HCT116 (cell line): ENCODE measurements at regions not wholly inside any gene's neighbourhood (a gene's known extent, or its start where the extent isn't known, plus 50 kb on each side); places are given as distances from the start of the nearest gene placed in this dataset.

ENCODE experiments used
- ATAC-seq: fragments of 200-7000 bp; cut with Tn5 transposase; 2 replicates; pipeline ENCODE4 v1.9.1; 2020; ENCODE audit warnings: mild to moderate bottlenecking, moderate library complexity
- BruUV-seq: library from RNA; stranded (reverse); fragments of 400-500 nt; replicated peaks from 2 replicates; lab custom pipeline; 2021; lab: Mats Ljungman, UMichigan
- CTCF ChIA-PET: fragments of 300-600 bp; sonication (Branson Sonifier 250); formaldehyde crosslinking; loops from one replicate; lab custom pipeline; 2021; ENCODE audit warnings: antibody characterized with exemption; lab: Charles Lee
- POLR2A ChIA-PET: fragments of 300-600, 350-600 bp; sonication (Branson Sonifier 250); formaldehyde crosslinking; loops from one replicate; lab custom pipeline; 2021; ENCODE audit warnings: antibody characterized with exemption; lab: Charles Lee
- RAD21 ChIA-PET, 2 experiments: fragments of 300-600 bp; sonication (Branson Sonifier 250); formaldehyde crosslinking; loops; one replicate each; lab custom pipeline; 2023; ENCODE audit warnings: low total read pairs in 2 of 2; ENCODE audit not compliant: uncharacterized antibody in 2 of 2, unreplicated experiment in 2 of 2, low non-redundant PET in 1 of 2; lab: Charles Lee
- DNase-seq: peaks from one replicate; pipeline ENCODE4 v3.0.0-alpha.2; 2010; ENCODE audit warnings: low read depth, low spot score
- H2AFZ ChIP-seq: fragments of 200-600 bp; shearing (Covaris generic), sonication (generic); 2 replicates; pipeline ENCODE4 v1.6.1; 2017; ENCODE audit warnings: low read depth, mixed run types, mixed read lengths, antibody characterized with exemption, low read length; ENCODE audit not compliant: poor library complexity, severe bottlenecking
- H3K27ac ChIP-seq: 2 replicates; pipeline ENCODE4 v1.5.1; 2012; ENCODE audit warnings: low read depth, low read length
- H3K27me3 ChIP-seq: fragments of 200-600 bp; sonication (generic); 2 replicates; pipeline ENCODE4 v1.6.1; 2016; ENCODE audit warnings: mixed run types, low read length, mixed read lengths; ENCODE audit not compliant: insufficient read depth
- H3K36me3 ChIP-seq, 2 experiments: fragments of 200-500 bp in 1 of 2; fragments of 200-600 bp in 1 of 2; sonication (Bioruptor generic) in 1 of 2; sonication (generic) in 1 of 2; 2 replicates each; pipeline versions ENCODE4 v1.5.1 to v1.6.1; 2014 to 2016; ENCODE audit warnings: low read length in 2 of 2, inconsistent platforms in 1 of 2, mixed read lengths in 1 of 2, mixed run types in 1 of 2; ENCODE audit not compliant: insufficient read depth in 2 of 2, control insufficient read depth in 1 of 2
- H3K4me1 ChIP-seq, 2 experiments: fragments of 200-600 bp in 1 of 2; sonication (generic) in 1 of 2; 2 replicates each; pipeline versions ENCODE4 v1.5.1 to v1.6.1; 2012 to 2017; ENCODE audit warnings: low read length in 2 of 2, inconsistent platforms in 1 of 2, mild to moderate bottlenecking in 1 of 2, mixed read lengths in 1 of 2, mixed run types in 1 of 2, moderate library complexity in 1 of 2; ENCODE audit not compliant: insufficient read depth in 2 of 2, control insufficient read depth in 1 of 2
- H3K4me2 ChIP-seq: fragments of 200-600 bp; sonication (generic); 2 replicates; pipeline ENCODE4 v1.6.1; 2017; ENCODE audit warnings: mixed run types, low read length, mixed read lengths
- H3K4me3 ChIP-seq, 2 experiments: fragments of 200-600 bp in 1 of 2; sonication (generic) in 1 of 2; replicated peaks in 1 of 2; 2 replicates each; pipeline ENCODE4 v1.5.1; 2011 to 2016; ENCODE audit warnings: low read length in 2 of 2, control low read depth in 1 of 2, low read depth in 1 of 2, mild to moderate bottlenecking in 1 of 2, mixed read lengths in 1 of 2, mixed run types in 1 of 2
- H3K79me2 ChIP-seq: fragments of 200-600 bp; sonication (generic); 2 replicates; pipeline ENCODE4 v1.6.1; 2017; ENCODE audit warnings: mild to moderate bottlenecking, mixed run types, low read length, moderate library complexity, mixed read lengths; ENCODE audit not compliant: insufficient read depth
- H3K9ac ChIP-seq: fragments of 200-600 bp; sonication (generic); 2 replicates; pipeline ENCODE4 v1.6.1; 2016; ENCODE audit warnings: low read length, mixed read lengths
- H3K9me2 ChIP-seq: fragments of 200-600 bp; sonication (generic), shearing (Covaris generic); 2 replicates; pipeline ENCODE4 v1.6.1; 2017; ENCODE audit warnings: mixed run types, mild to moderate bottlenecking, moderate library complexity; ENCODE audit not compliant: insufficient read depth
- H3K9me3 ChIP-seq, 2 experiments: fragments of 200-500 bp in 1 of 2; fragments of 200-600 bp in 1 of 2; sonication (Bioruptor generic) in 1 of 2; sonication (generic) in 1 of 2; 2 replicates each; pipeline ENCODE4 v1.6.1; 2014 to 2017; ENCODE audit warnings: low read length in 2 of 2, mixed read lengths in 2 of 2, inconsistent platforms in 1 of 2, low read depth in 1 of 2, mild to moderate bottlenecking in 1 of 2, mixed run types in 1 of 2, moderate library complexity in 1 of 2; ENCODE audit not compliant: control insufficient read depth in 1 of 2, insufficient read depth in 1 of 2
- H4K20me1 ChIP-seq: fragments of 200-600 bp; sonication (generic), shearing (Covaris generic); 2 replicates; pipeline ENCODE4 v1.6.1; 2017; ENCODE audit warnings: mixed run types, mild to moderate bottlenecking, moderate library complexity; ENCODE audit not compliant: insufficient read depth
- ATF3 ChIP-seq: IDR thresholded peaks from 2 replicates; pipeline ENCODE4 v1.6.1; 2012
- CEBPB ChIP-seq: IDR thresholded peaks from 2 replicates; pipeline ENCODE4 v1.6.1; 2012; ENCODE audit warnings: low read depth
- EGR1 ChIP-seq: IDR thresholded peaks from 2 replicates; pipeline ENCODE4 v1.6.1; 2012; ENCODE audit warnings: low read depth
- ELF1 ChIP-seq: IDR thresholded peaks from 2 replicates; pipeline ENCODE4 v1.6.1; 2012; ENCODE audit warnings: low read depth, borderline replicate concordance
- MAX ChIP-seq: IDR thresholded peaks from 2 replicates; pipeline ENCODE4 v1.6.1; 2012
- POLR2A ChIP-seq: IDR thresholded peaks from 2 replicates; pipeline ENCODE4 v1.7.0; 2011; ENCODE audit warnings: borderline replicate concordance; ENCODE audit not compliant: insufficient read depth, insufficient read length; ENCODE audit errors: extremely low read depth
- RAD21 ChIP-seq: IDR thresholded peaks from 2 replicates; pipeline ENCODE4 v1.6.1; 2012; ENCODE audit warnings: low read depth, mild to moderate bottlenecking
- REST ChIP-seq: IDR thresholded peaks from 2 replicates; pipeline ENCODE4 v1.6.1; 2012; ENCODE audit warnings: low read depth
- SIN3A ChIP-seq: IDR thresholded peaks from 2 replicates; pipeline ENCODE4 v1.6.1; 2012; ENCODE audit warnings: low read depth
- TCF7L2 ChIP-seq: IDR thresholded peaks from 2 replicates; pipeline ENCODE4 v1.7.0; 2011; ENCODE audit warnings: borderline replicate concordance, inconsistent platforms; ENCODE audit not compliant: insufficient read depth, insufficient read length; ENCODE audit errors: extremely low read depth
- YY1 ChIP-seq: IDR thresholded peaks from 2 replicates; pipeline ENCODE4 v1.6.1; 2011; ENCODE audit warnings: low read length, low read depth, moderate library complexity, mild to moderate bottlenecking; ENCODE audit not compliant: insufficient replicate concordance; ENCODE audit errors: extremely low read depth
- ZFX ChIP-seq: fragments of 450-650 bp; IDR thresholded peaks from 2 replicates; pipeline ENCODE4 v1.6.1; 2017
- intact Hi-C: fragments of 100-400 bp; cut with micrococcal nuclease; formaldehyde crosslinking; loops from 2 replicates; pipeline ENCODE4 v1.10.0; 2022
- TF ChIP-seq, protein P1 (sequence below), 3 experiments: fragments of 200-600 bp in 1 of 3; sonication (generic) in 1 of 3; IDR thresholded peaks in 2 of 3; conservative IDR thresholded peaks in 1 of 3; 2 replicates each; pipeline ENCODE4 v1.5.1; 2012 to 2017; ENCODE audit warnings: low read depth in 2 of 3, low read length in 2 of 3, antibody characterized with exemption in 1 of 3, borderline replicate concordance in 1 of 3, control low read depth in 1 of 3, mild to moderate bottlenecking in 1 of 3, mixed read lengths in 1 of 3, mixed run types in 1 of 3, moderate library complexity in 1 of 3; ENCODE audit not compliant: insufficient read depth in 1 of 3

DNA sequence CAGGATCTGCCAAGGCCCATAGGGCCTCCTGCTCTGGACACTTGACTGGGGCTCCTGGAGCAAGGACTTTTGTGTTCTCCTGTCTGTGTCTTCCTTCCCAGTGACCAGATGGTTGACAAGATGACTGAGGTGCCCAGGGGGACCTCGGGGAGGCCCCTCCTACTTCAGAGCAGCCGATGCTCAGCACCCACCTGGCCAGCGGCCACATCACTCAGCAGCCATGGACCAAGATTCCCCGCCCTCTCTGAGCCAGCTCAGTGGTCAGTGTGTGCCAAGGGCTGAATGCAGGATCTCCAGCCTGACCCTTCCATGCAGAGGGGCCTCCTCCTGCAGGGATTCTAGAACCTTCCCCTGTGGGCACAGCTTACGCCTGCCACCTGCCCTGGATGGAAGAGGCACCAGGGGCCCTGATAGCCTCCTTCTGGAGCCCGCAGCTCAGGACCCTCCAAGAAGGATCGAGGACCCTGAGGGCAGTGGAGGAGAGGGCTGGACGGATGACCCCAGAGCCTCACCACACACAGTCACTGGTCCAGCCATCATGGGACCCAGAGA, 87.4 kb upstream of the GPC1 start:
- ATAC-seq (no peak), DNase-seq (no peak)
- H3K9me2 ChIP-seq = no peaks in the 10 kb centered on the region
- no peaks in the 10 kb centered on the region for H4K20me1 ChIP-seq
- no peak overlapping the region for H3K4me3 ChIP-seq
- ChIA-PET CTCF (no interaction called here), RAD21 (no interaction called here), POLR2A (no interaction called here)
- no peaks in the 10 kb centered on the region for H3K79me2 ChIP-seq
- no peak for TF ChIP-seq TCF7L2
- TF ChIP-seq RAD21 = no peak
- no peak for TF ChIP-seq SIN3A
- no peak for TF ChIP-seq EGR1
- no peak for TF ChIP-seq CEBPB
- no peak for TF ChIP-seq ATF3
- TF ChIP-seq POLR2A = no peak
- TF ChIP-seq YY1 = no peak
- no peak for TF ChIP-seq REST
- TF ChIP-seq, protein P1, sequence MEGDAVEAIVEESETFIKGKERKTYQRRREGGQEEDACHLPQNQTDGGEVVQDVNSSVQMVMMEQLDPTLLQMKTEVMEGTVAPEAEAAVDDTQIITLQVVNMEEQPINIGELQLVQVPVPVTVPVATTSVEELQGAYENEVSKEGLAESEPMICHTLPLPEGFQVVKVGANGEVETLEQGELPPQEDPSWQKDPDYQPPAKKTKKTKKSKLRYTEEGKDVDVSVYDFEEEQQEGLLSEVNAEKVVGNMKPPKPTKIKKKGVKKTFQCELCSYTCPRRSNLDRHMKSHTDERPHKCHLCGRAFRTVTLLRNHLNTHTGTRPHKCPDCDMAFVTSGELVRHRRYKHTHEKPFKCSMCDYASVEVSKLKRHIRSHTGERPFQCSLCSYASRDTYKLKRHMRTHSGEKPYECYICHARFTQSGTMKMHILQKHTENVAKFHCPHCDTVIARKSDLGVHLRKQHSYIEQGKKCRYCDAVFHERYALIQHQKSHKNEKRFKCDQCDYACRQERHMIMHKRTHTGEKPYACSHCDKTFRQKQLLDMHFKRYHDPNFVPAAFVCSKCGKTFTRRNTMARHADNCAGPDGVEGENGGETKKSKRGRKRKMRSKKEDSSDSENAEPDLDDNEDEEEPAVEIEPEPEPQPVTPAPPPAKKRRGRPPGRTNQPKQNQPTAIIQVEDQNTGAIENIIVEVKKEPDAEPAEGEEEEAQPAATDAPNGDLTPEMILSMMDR (IDR thresholded peaks at IDR 0.05 in 2 of 3, conservative IDR thresholded peaks at IDR 0.05 in 1 of 3; ENCODE audit: borderline replicate concordance in 1 of 3, insufficient read depth in 1 of 3, low read depth in 2 of 3, low read length in 2 of 3) = no peak
- TF ChIP-seq ZFX = no peak
- TF ChIP-seq MAX = no peak
- no peak for TF ChIP-seq ELF1
- H3K27ac ChIP-seq = no peak overlapping the region
- H2AFZ ChIP-seq = no peak overlapping the region
- no peak overlapping the region for H3K4me2 ChIP-seq
- H3K4me1 ChIP-seq = no peaks in the 10 kb centered on the region
- intact Hi-C loops = no loop called here
- H3K36me3 ChIP-seq = no peaks in the 10 kb centered on the region
- H3K9ac ChIP-seq = no peak overlapping the region
- BruUV-seq = no TSS peak
- H3K9me3 ChIP-seq = peaks cover 10 to 20% of the 10 kb centered on the region in 2 experiments; a peak in 2 of 4 replicates
- H3K27me3 ChIP-seq = no peaks in the 10 kb centered on the region
